GM12801 (cell line): ENCODE measurements at regions not wholly inside any gene's neighbourhood (a gene's known extent, or its start where the extent isn't known, plus 50 kb on each side); places are given as distances from the start of the nearest gene placed in this dataset.

Experiments
- TF ChIP-seq, protein P1 (sequence below): IDR thresholded peaks from one replicate; pipeline ENCODE4 v1.5.1; 2011; ENCODE audit warnings: control low read depth; ENCODE audit not compliant: insufficient read length; ENCODE audit errors: extremely low read depth

- TF ChIP-seq, protein P1, sequence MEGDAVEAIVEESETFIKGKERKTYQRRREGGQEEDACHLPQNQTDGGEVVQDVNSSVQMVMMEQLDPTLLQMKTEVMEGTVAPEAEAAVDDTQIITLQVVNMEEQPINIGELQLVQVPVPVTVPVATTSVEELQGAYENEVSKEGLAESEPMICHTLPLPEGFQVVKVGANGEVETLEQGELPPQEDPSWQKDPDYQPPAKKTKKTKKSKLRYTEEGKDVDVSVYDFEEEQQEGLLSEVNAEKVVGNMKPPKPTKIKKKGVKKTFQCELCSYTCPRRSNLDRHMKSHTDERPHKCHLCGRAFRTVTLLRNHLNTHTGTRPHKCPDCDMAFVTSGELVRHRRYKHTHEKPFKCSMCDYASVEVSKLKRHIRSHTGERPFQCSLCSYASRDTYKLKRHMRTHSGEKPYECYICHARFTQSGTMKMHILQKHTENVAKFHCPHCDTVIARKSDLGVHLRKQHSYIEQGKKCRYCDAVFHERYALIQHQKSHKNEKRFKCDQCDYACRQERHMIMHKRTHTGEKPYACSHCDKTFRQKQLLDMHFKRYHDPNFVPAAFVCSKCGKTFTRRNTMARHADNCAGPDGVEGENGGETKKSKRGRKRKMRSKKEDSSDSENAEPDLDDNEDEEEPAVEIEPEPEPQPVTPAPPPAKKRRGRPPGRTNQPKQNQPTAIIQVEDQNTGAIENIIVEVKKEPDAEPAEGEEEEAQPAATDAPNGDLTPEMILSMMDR: no peak
These were observed 203.5 kb upstream of the TET2 start for GRCh38 chr4:104942990-104943743.

GRCh38 chr4:104944596-104944995, 202.1 kb upstream of the TET2 start:
- TF ChIP-seq, protein P1: no peak

- TF ChIP-seq, protein P1: no peak
These were observed 182.1 kb upstream of the TET2 start for GRCh38 chr4:104964410-104965175.

DNA sequence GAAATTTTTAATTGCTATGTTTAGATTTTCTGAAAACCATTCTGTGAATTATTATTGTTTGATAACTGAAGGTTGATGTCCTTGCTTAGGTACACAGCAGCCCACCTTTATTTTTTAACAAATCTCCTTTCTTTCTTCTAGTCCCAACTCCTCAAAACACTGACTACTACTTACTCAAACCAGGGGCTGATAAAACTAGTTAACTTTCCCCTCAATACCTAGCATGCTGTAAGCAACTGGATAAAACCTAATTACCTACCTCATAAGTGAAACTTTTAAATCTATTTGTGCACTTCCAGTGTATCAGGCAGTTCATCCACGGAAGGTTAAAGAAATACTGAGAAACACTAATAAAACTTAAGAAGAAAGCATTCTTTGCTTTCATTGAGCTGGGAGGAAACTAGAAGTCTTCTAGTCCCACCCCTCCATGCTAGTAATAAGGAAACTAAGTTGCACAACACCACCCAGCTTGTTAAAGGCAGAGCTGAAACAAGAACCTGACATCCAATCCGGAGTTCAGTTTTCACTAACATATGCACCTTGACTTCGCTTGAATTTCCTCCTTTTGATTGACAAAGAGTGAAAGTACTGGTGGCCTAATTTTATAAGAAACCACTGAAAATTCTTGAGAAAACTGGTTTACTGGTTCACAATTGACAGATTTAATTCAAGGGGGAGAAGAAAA, 180.2 kb upstream of the TET2 start:
- TF ChIP-seq, protein P1: no peak

- TF ChIP-seq, protein P1: no peak
These were observed 179.7 kb upstream of the TET2 start for GRCh38 chr4:104967034-104967401.

DNA sequence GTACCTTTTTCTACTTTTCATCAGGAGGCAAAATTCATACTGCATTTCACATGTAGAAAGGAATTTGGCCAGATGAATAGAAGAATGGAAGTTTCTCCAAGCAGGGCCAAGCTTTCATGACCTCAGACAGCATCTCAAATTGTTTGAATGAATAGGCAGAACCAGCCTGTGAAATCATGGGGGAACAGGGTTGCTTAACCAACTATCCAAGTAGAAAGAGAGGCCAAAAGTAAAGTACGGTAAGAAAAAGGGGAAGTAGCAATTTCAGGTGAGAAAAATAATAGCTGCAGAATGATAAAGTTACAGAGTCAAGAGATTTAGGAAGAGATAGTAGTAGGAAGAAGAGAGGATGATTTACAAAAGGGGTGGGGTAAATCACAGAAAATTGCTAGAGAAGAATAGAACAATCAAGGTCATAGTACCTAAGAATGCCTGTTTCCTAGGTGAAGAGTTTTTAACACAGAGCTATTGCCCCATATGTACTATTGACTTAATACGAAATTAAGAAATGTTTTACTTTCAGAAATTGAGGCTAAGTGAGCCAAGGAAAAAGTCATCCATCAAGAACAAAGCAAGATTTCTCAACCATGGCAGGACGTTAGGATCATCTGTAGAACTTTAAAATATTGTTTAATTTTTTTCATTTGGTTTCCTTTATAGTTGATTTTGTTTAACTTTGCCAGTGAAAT, 177.1 kb upstream of the TET2 start:
- TF ChIP-seq, protein P1: no peak

- TF ChIP-seq, protein P1: no peak
These were observed 175.2 kb upstream of the TET2 start for GRCh38 chr4:104971462-104971861.
